Peyer's patch (tissue), 4 donors: ENCODE measurements at regions not wholly inside any gene's neighbourhood (a gene's known extent, or its start where the extent isn't known, plus 50 kb on each side); places are given as distances from the start of the nearest gene placed in this dataset.

Experiments
- DNase-seq, 3 donors: peaks; one replicate each; pipeline ENCODE4 v3.0.0-alpha.2; 2017 to 2019
- H3K27ac ChIP-seq, 4 donors: fragments of 200-600 bp; sonication (generic); one replicate each; pipeline ENCODE4 v1.5.1; 2016 to 2019
- H3K27me3 ChIP-seq, 2 donors: fragments of 200-600 bp; sonication (generic); one replicate each; pipeline ENCODE4 v1.5.1; 2019
- H3K36me3 ChIP-seq, 3 donors: fragments of 200-600 bp; sonication (generic); one replicate each; pipeline ENCODE4 v1.5.1; 2016 to 2019
- H3K4me1 ChIP-seq, 4 donors: fragments of 200-600 bp; sonication (generic); one replicate each; pipeline ENCODE4 v1.5.1; 2016 to 2019
- H3K4me3 ChIP-seq, 4 donors: fragments of 200-600 bp; sonication (generic); 1 replicate in 3 of 4; 2 replicates in 1 of 4; pipeline ENCODE4 v1.5.1; 2016 to 2019; ENCODE audit warnings: mild to moderate bottlenecking in 1 of 4
- H3K9me3 ChIP-seq, 4 donors: fragments of 200-600 bp; sonication (generic); one replicate each; pipeline ENCODE4 v1.5.1; 2016 to 2019; ENCODE audit warnings: mild to moderate bottlenecking in 1 of 4
- CTCF ChIP-seq, 6 experiments: fragments of 450-650 bp in 4 of 6; fragments of 200-600 bp in 2 of 6; sonication (generic) in 1 of 6; IDR thresholded peaks; one replicate each; pipeline ENCODE4 v1.5.1; 2017 to 2019; ENCODE audit warnings: antibody characterized with exemption in 6 of 6, mild to moderate bottlenecking in 3 of 6, moderate library complexity in 1 of 6
- POLR2A ChIP-seq, 2 donors: fragments of 450-650 bp; IDR thresholded peaks; one replicate each; pipeline ENCODE4 v1.5.1; 2017; ENCODE audit warnings: antibody characterized with exemption in 2 of 2, mild to moderate bottlenecking in 2 of 2, moderate library complexity in 2 of 2

- no peak for TF ChIP-seq POLR2A (IDR thresholded peaks at IDR 0.05)
- TF ChIP-seq CTCF (IDR thresholded peaks at IDR 0.05): no peak
- no peak for DNase-seq
- Histone ChIP-seq H3K27me3 (no peaks in the 10 kb centered on the region), H3K27ac (no peak overlapping the region), H3K36me3 (no peaks in the 10 kb centered on the region), H3K9me3 (no peaks in the 10 kb centered on the region), H3K4me3 (no peak overlapping the region), H3K4me1 (no peaks in the 10 kb centered on the region)
Measured at GRCh38 chr2:198712485-198712884, 745.3 kb downstream of the SATB2 start.

- DNase-seq: no peak
- Histone ChIP-seq H3K4me1 (no peaks in the 10 kb centered on the region), H3K9me3 (no peaks in the 10 kb centered on the region), H3K27ac (no peak overlapping the region), H3K36me3 (no peaks in the 10 kb centered on the region), H3K27me3 (no peaks in the 10 kb centered on the region), H3K4me3 (no peak overlapping the region)
- TF ChIP-seq POLR2A (IDR thresholded peaks at IDR 0.05) (no peak), CTCF (IDR thresholded peaks at IDR 0.05) (no peak)
Measured at GRCh38 chr2:198711484-198711883, 746.3 kb downstream of the SATB2 start.

- no peaks in the 10 kb centered on the region for H3K4me1 ChIP-seq
Measured at GRCh38 chr2:198710562-198710961, 747.2 kb downstream of the SATB2 start.

GRCh38 chr2:198706476-198707082, 751.2 kb downstream of the SATB2 start:
- TF ChIP-seq POLR2A (IDR thresholded peaks at IDR 0.05): no peak
- no peak for TF ChIP-seq CTCF (IDR thresholded peaks at IDR 0.05)
- H3K9me3 ChIP-seq: no peaks in the 10 kb centered on the region
- no peaks in the 10 kb centered on the region for H3K36me3 ChIP-seq
- no peak for DNase-seq
- H3K27me3 ChIP-seq: no peaks in the 10 kb centered on the region
- no peaks in the 10 kb centered on the region for H3K4me1 ChIP-seq
- no peak overlapping the region for H3K4me3 ChIP-seq
- H3K27ac ChIP-seq: no peak overlapping the region

More at GRCh38 chr2:198710562-198710961, 747.2 kb downstream of the SATB2 start:
- no peak for TF ChIP-seq POLR2A (IDR thresholded peaks at IDR 0.05)
- no peak for TF ChIP-seq CTCF (IDR thresholded peaks at IDR 0.05)
- Histone ChIP-seq H3K9me3 (no peaks in the 10 kb centered on the region), H3K27me3 (no peaks in the 10 kb centered on the region), H3K27ac (no peak overlapping the region), H3K36me3 (no peaks in the 10 kb centered on the region), H3K4me3 (no peak overlapping the region)
- DNase-seq: no peak

GRCh38 chr2:198703281-198703680, 754.5 kb downstream of the SATB2 start:
- Histone ChIP-seq H3K27ac (no peak overlapping the region), H3K36me3 (no peaks in the 10 kb centered on the region), H3K4me1 (no peaks in the 10 kb centered on the region), H3K4me3 (no peak overlapping the region), H3K27me3 (no peaks in the 10 kb centered on the region), H3K9me3 (no peaks in the 10 kb centered on the region)
- TF ChIP-seq POLR2A (IDR thresholded peaks at IDR 0.05) (no peak), CTCF (IDR thresholded peaks at IDR 0.05) (no peak)
- no peak for DNase-seq

GRCh38 chr2:198702796-198703195, 754.9 kb downstream of the SATB2 start:
- no peak overlapping the region for H3K4me3 ChIP-seq
- H3K27ac ChIP-seq: no peak overlapping the region
- no peaks in the 10 kb centered on the region for H3K27me3 ChIP-seq
- H3K4me1 ChIP-seq: no peaks in the 10 kb centered on the region
- no peaks in the 10 kb centered on the region for H3K9me3 ChIP-seq
- no peaks in the 10 kb centered on the region for H3K36me3 ChIP-seq
- TF ChIP-seq CTCF (IDR thresholded peaks at IDR 0.05): no peak
- DNase-seq: no peak
